IMR-90 (cell line): ENCODE measurements at regions not wholly inside any gene's neighbourhood (a gene's known extent, or its start where the extent isn't known, plus 50 kb on each side); places are given as distances from the start of the nearest gene placed in this dataset.

Experiments used
- ATAC-seq: fragments of 200-7000 bp; cut with Tn5 transposase; 2 replicates; pipeline ENCODE4 v1.9.1; 2020; ENCODE audit warnings: low read depth, mild to moderate bottlenecking, moderate library complexity
- BruUV-seq: library from RNA; stranded (reverse); fragments of 400-500 nt; replicated peaks from 2 replicates; lab custom pipeline; 2021; lab: Mats Ljungman, UMichigan
- CTCF ChIA-PET: fragments of 300-600 bp; formaldehyde crosslinking; extraction: SDS; loops from one replicate; lab custom pipeline; 2021; ENCODE audit warnings: antibody characterized with exemption; lab: Yijun Ruan, JAX
- POLR2A ChIA-PET: fragments of 300-600 bp; sonication (Branson Sonifier 250); formaldehyde crosslinking; loops from one replicate; lab custom pipeline; 2022; ENCODE audit warnings: antibody characterized with exemption; ENCODE audit not compliant: unreplicated experiment; lab: Charles Lee
- DNase-seq: peaks from one replicate; pipeline ENCODE4 v3.0.0; 2013
- H2AFZ ChIP-seq: replicated peaks from 2 replicates; pipeline ENCODE3; 2013; ENCODE audit warnings: low read length, mild to moderate bottlenecking; ENCODE audit not compliant: poor library complexity
- H2AK5ac ChIP-seq: 2 replicates; pipeline ENCODE4 v1.6.1; 2013; ENCODE audit warnings: low read depth, low read length, inconsistent platforms
- H2AK9ac ChIP-seq: replicated peaks from 2 replicates; pipeline ENCODE3; 2013; ENCODE audit warnings: mild to moderate bottlenecking, low read depth, low read length, moderate library complexity; ENCODE audit not compliant: poor library complexity
- H2BK120ac ChIP-seq: 2 replicates; pipeline ENCODE4 v1.6.1; 2013; ENCODE audit warnings: low read depth, low read length, inconsistent platforms
- H2BK15ac ChIP-seq: 3 replicates; pipeline ENCODE4 v1.6.1; 2013; ENCODE audit warnings: low read depth, low read length, inconsistent platforms
- H2BK20ac ChIP-seq: 2 replicates; pipeline ENCODE4 v1.6.1; 2013; ENCODE audit warnings: low read depth, mild to moderate bottlenecking, inconsistent platforms, low read length, moderate library complexity
- H2BK5ac ChIP-seq: 2 replicates; pipeline ENCODE4 v1.6.1; 2013; ENCODE audit warnings: mild to moderate bottlenecking, low read depth, low read length, inconsistent platforms; ENCODE audit not compliant: poor library complexity, severe bottlenecking
- H3K14ac ChIP-seq: replicated peaks from 2 replicates; pipeline ENCODE4 v1.6.1; 2013; ENCODE audit warnings: low read depth, low read length, inconsistent platforms
- H3K18ac ChIP-seq: 2 replicates; pipeline ENCODE4 v1.6.1; 2013; ENCODE audit warnings: low read depth, low read length, control low read depth
- H3K23ac ChIP-seq: 2 replicates; pipeline ENCODE4 v1.6.1; 2013; ENCODE audit warnings: low read depth, low read length, inconsistent platforms
- H3K27ac ChIP-seq: 2 replicates; pipeline ENCODE4 v1.5.1; 2013; ENCODE audit warnings: mild to moderate bottlenecking, control low read depth, low read length; ENCODE audit not compliant: insufficient read depth
- H3K27me3 ChIP-seq: 2 replicates; pipeline ENCODE4 v1.6.1; 2013; ENCODE audit warnings: low read length; ENCODE audit not compliant: control insufficient read depth, insufficient read depth
- H3K36me3 ChIP-seq: 2 replicates; pipeline ENCODE4 v1.6.1; 2013; ENCODE audit warnings: low read length, mixed read lengths; ENCODE audit not compliant: control insufficient read depth, insufficient read depth
- H3K4ac ChIP-seq: 2 replicates; pipeline ENCODE4 v1.6.1; 2013; ENCODE audit warnings: low read depth, low read length, inconsistent platforms
- H3K4me1 ChIP-seq: 2 replicates; pipeline ENCODE4 v1.6.1; 2013; ENCODE audit warnings: low read length, mixed read lengths; ENCODE audit not compliant: control insufficient read depth, insufficient read depth
- H3K4me2 ChIP-seq: 2 replicates; pipeline ENCODE4 v1.6.1; 2013; ENCODE audit warnings: low read depth, mild to moderate bottlenecking, control low read depth, low read length, moderate library complexity
- H3K4me3 ChIP-seq: 2 replicates; pipeline ENCODE4 v1.5.1; 2013; ENCODE audit warnings: low read depth, mild to moderate bottlenecking, control low read depth, low read length, moderate library complexity; ENCODE audit not compliant: insufficient read depth
- H3K56ac ChIP-seq: 2 replicates; pipeline ENCODE4 v1.6.1; 2013; ENCODE audit warnings: low read length, inconsistent platforms; ENCODE audit not compliant: insufficient read depth; ENCODE audit errors: extremely low read depth
- H3K79me1 ChIP-seq, 2 experiments: 2 replicates each; pipeline ENCODE4 v1.6.1; 2013; ENCODE audit warnings: low read length in 2 of 2, inconsistent platforms in 1 of 2, low read depth in 1 of 2
- H3K9ac ChIP-seq: 2 replicates; pipeline ENCODE4 v1.6.1; 2013; ENCODE audit warnings: low read depth, low read length, control low read depth
- H3K9me1 ChIP-seq: 2 replicates; pipeline ENCODE4 v1.6.1; 2013; ENCODE audit warnings: low read length, inconsistent platforms; ENCODE audit not compliant: insufficient read depth
- H3K9me3 ChIP-seq: 2 replicates; pipeline ENCODE4 v1.6.1; 2013; ENCODE audit warnings: low read length; ENCODE audit not compliant: control insufficient read depth, insufficient read depth
- H4K20me1 ChIP-seq: 2 replicates; pipeline ENCODE4 v1.6.1; 2013; ENCODE audit warnings: low read length, inconsistent platforms; ENCODE audit not compliant: insufficient read depth
- H4K5ac ChIP-seq: 2 replicates; pipeline ENCODE4 v1.6.1; 2013; ENCODE audit warnings: mild to moderate bottlenecking, low read depth, low read length, control low read depth
- H4K8ac ChIP-seq, 2 experiments: 2 replicates each; pipeline ENCODE4 v1.6.1; 2013; ENCODE audit warnings: low read depth in 2 of 2, low read length in 2 of 2, control low read depth in 1 of 2, inconsistent platforms in 1 of 2
- H4K91ac ChIP-seq: 2 replicates; pipeline ENCODE4 v1.6.1; 2013; ENCODE audit warnings: low read depth, low read length, inconsistent platforms; ENCODE audit not compliant: insufficient read depth
- BHLHE40 ChIP-seq: fragments of 150-350 bp; IDR thresholded peaks from 2 replicates; pipeline ENCODE4 v1.6.1; 2016; ENCODE audit warnings: mild to moderate bottlenecking, low read depth, low read length
- CEBPB ChIP-seq: IDR thresholded peaks from 2 replicates; pipeline ENCODE4 v1.6.1; 2012; ENCODE audit warnings: low read depth, low read length, improper control_type of control experiment
- CHD1 ChIP-seq: IDR thresholded peaks from 2 replicates; pipeline ENCODE4 v1.6.1; 2012; ENCODE audit warnings: low read depth, low read length, improper control_type of control experiment
- MAFK ChIP-seq: IDR thresholded peaks from 2 replicates; pipeline ENCODE4 v1.6.1; 2012; ENCODE audit warnings: low read depth, low read length, improper control_type of control experiment
- NFE2L2 ChIP-seq: fragments of 150-350 bp; IDR thresholded peaks from 2 replicates; pipeline ENCODE4 v1.6.1; 2016; ENCODE audit warnings: low read depth, mild to moderate bottlenecking, low read length
- POLR2A ChIP-seq: IDR thresholded peaks from 2 replicates; pipeline ENCODE4 v1.6.1; 2012; ENCODE audit warnings: mild to moderate bottlenecking, low read depth, low read length
- RCOR1 ChIP-seq: IDR thresholded peaks from 2 replicates; pipeline ENCODE4 v1.6.1; 2012; ENCODE audit warnings: mild to moderate bottlenecking, low read length, improper control_type of control experiment; ENCODE audit not compliant: insufficient replicate concordance
- SMC3 ChIP-seq: fragments of 150-350 bp; IDR thresholded peaks from 2 replicates; pipeline ENCODE4 v1.6.1; 2016; ENCODE audit warnings: low read depth, mild to moderate bottlenecking, antibody characterized with exemption, low read length, moderate library complexity
- dilution Hi-C: fragments of 300-500 bp; cut with HindIII; formaldehyde crosslinking; loops from one replicate; pipeline ENCODE4 v1.14.3; 2018; ENCODE audit warnings: low sequenced_read_pairs; ENCODE audit not compliant: unreplicated experiment
- in situ Hi-C: fragments of 300-500 bp; cut with MboI; formaldehyde crosslinking; loops from 3 replicates; pipeline ENCODE4 v1.14.3; 2019; ENCODE audit warnings: low sequenced_read_pairs, inconsistent platforms, mixed read lengths
- intact Hi-C: fragments of 100-400 bp; cut with micrococcal nuclease; formaldehyde crosslinking; loops from 2 replicates; pipeline ENCODE4 v1.10.0; 2022
- TF ChIP-seq, protein P1 (sequence below): fragments of 150-350 bp; IDR thresholded peaks from 2 replicates; pipeline ENCODE4 v1.6.1; 2016; ENCODE audit warnings: low read depth, mild to moderate bottlenecking, low read length, moderate library complexity, borderline replicate concordance

DNA sequence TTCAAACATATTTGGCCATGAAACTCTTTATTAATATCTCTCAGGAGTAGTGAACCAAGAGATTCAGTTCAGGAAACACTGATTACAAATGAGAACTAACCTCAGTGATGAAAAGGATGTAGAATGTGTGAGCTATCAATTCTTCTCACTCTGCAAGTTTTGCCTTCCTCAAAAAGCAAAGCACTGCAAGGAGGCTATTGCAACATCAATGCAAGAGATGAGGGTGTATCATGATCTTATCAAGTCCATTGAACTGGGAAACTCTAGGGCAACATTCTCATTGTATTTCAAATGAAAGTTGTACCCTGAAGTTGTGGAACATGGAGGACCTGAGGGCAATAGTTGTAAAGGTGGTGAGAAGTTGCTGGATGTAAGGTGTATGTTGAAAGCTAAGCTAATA is 56.4 kb upstream of the VEGFC start:
- H3K79me1 ChIP-seq: no peaks in the 10 kb centered on the region
- H2AK9ac ChIP-seq: no peak overlapping the region
- H3K56ac ChIP-seq: no peak overlapping the region
- no peak overlapping the region for H3K27ac ChIP-seq
- no peak overlapping the region for H3K18ac ChIP-seq
- no peak overlapping the region for H4K8ac ChIP-seq
- BruUV-seq: no TSS peak
- no peak overlapping the region for H3K4ac ChIP-seq
- no peak overlapping the region for H3K23ac ChIP-seq
- H3K27me3 ChIP-seq: no peaks in the 10 kb centered on the region
- in situ Hi-C loops: no loop called here
- ATAC-seq (no peak), DNase-seq (no peak)
- no peak overlapping the region for H3K14ac ChIP-seq
- no peak overlapping the region for H2BK5ac ChIP-seq
- TF ChIP-seq NFE2L2 (no peak), SMC3 (no peak), MAFK (no peak), CHD1 (no peak), POLR2A (no peak), CEBPB (peak; percentile 86), RCOR1 (no peak), BHLHE40 (no peak)
- TF ChIP-seq, protein P1, sequence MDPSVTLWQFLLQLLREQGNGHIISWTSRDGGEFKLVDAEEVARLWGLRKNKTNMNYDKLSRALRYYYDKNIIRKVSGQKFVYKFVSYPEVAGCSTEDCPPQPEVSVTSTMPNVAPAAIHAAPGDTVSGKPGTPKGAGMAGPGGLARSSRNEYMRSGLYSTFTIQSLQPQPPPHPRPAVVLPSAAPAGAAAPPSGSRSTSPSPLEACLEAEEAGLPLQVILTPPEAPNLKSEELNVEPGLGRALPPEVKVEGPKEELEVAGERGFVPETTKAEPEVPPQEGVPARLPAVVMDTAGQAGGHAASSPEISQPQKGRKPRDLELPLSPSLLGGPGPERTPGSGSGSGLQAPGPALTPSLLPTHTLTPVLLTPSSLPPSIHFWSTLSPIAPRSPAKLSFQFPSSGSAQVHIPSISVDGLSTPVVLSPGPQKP: no peak
- no peak overlapping the region for H3K9ac ChIP-seq
- H4K5ac ChIP-seq: no peak overlapping the region
- H2AK5ac ChIP-seq: peak overlapping the region; percentile 4; the same call in 1 of the 2 replicates
- dilution Hi-C loops: no loop called here
- no peak overlapping the region for H3K4me2 ChIP-seq
- CTCF ChIA-PET: no interaction called here
- H3K9me1 ChIP-seq: no peaks in the 10 kb centered on the region
- H3K36me3 ChIP-seq: no peaks in the 10 kb centered on the region
- intact Hi-C loops: no loop called here
- H4K20me1 ChIP-seq: no peaks in the 10 kb centered on the region
- no peak overlapping the region for H2AFZ ChIP-seq
- POLR2A ChIA-PET: no interaction called here
- H2BK15ac ChIP-seq: no peak overlapping the region
- no peak overlapping the region for H4K91ac ChIP-seq
- H3K4me1 ChIP-seq: no peaks in the 10 kb centered on the region
- H2BK120ac ChIP-seq: no peak overlapping the region
- H3K4me3 ChIP-seq: no peak overlapping the region
- H2BK20ac ChIP-seq: no peak overlapping the region
- H3K9me3 ChIP-seq: no peaks in the 10 kb centered on the region
